BE2C (cell line): ENCODE measurements at regions not wholly inside any gene's neighbourhood (a gene's known extent, or its start where the extent isn't known, plus 50 kb on each side); places are given as distances from the start of the nearest gene placed in this dataset.
"Not testable (repeated sequence)": the region's sequence is repeated elsewhere in the genome, so short reads cannot be mapped to it uniquely, and the experiment has no call there.

Source experiments
- DNase-seq: peaks from one replicate; pipeline ENCODE4 v3.0.0-alpha.2; 2020
- H3K27me3 ChIP-seq: fragments of 250-450 bp; sonication (Bioruptor Pico); 2 replicates; pipeline ENCODE4 v1.5.1; 2020; ENCODE audit warnings: mild to moderate bottlenecking
- H3K36me3 ChIP-seq: fragments of 250-450 bp; sonication (Bioruptor Pico); 2 replicates; pipeline ENCODE4 v1.5.1; 2020; ENCODE audit warnings: mild to moderate bottlenecking
- H3K4me1 ChIP-seq: fragments of 250-450 bp; sonication (Bioruptor Pico); 2 replicates; pipeline ENCODE4 v1.5.1; 2020
- H3K4me3 ChIP-seq: 2 replicates; pipeline ENCODE4 v1.5.1; 2011; ENCODE audit warnings: low read depth, low read length
- H3K9me3 ChIP-seq: fragments of 250-450 bp; sonication (Bioruptor Pico); 2 replicates; pipeline ENCODE4 v1.5.1; 2020
- TF ChIP-seq, protein P1 (sequence below): IDR thresholded peaks from 2 replicates; pipeline ENCODE4 v1.5.1; 2012; ENCODE audit warnings: mild to moderate bottlenecking, low read depth, low read length

DNA sequence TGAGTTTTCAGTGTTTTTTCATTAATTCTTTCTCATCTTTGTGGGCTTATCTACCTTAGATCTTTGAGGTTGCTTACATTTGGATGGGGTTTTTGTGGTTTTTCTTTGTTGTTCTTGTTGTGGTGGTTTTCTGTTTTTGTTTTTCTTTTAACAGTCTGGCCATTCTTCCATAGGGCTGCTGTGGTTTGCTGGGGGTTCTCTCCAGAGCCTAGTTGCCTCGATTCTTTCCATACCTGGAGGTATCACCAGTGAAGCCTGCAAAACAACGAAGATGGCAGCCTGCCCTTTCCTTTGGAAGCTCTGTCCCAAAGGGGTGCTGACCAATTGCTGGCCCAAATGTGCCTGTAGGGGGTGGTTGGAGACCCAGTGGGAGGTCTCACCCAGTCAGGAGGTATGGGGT, 168.6 kb upstream of the CLNK start:
- no peaks in the 10 kb centered on the region; the same call in none of the 2 replicates for H3K9me3 ChIP-seq
- TF ChIP-seq, protein P1, sequence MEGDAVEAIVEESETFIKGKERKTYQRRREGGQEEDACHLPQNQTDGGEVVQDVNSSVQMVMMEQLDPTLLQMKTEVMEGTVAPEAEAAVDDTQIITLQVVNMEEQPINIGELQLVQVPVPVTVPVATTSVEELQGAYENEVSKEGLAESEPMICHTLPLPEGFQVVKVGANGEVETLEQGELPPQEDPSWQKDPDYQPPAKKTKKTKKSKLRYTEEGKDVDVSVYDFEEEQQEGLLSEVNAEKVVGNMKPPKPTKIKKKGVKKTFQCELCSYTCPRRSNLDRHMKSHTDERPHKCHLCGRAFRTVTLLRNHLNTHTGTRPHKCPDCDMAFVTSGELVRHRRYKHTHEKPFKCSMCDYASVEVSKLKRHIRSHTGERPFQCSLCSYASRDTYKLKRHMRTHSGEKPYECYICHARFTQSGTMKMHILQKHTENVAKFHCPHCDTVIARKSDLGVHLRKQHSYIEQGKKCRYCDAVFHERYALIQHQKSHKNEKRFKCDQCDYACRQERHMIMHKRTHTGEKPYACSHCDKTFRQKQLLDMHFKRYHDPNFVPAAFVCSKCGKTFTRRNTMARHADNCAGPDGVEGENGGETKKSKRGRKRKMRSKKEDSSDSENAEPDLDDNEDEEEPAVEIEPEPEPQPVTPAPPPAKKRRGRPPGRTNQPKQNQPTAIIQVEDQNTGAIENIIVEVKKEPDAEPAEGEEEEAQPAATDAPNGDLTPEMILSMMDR: no peak
- H3K4me1 ChIP-seq: no peaks in the 10 kb centered on the region
- H3K36me3 ChIP-seq: no peaks in the 10 kb centered on the region
- DNase-seq: no peak
- no peak overlapping the region for H3K4me3 ChIP-seq
- H3K27me3 ChIP-seq: no peaks in the 10 kb centered on the region

DNA sequence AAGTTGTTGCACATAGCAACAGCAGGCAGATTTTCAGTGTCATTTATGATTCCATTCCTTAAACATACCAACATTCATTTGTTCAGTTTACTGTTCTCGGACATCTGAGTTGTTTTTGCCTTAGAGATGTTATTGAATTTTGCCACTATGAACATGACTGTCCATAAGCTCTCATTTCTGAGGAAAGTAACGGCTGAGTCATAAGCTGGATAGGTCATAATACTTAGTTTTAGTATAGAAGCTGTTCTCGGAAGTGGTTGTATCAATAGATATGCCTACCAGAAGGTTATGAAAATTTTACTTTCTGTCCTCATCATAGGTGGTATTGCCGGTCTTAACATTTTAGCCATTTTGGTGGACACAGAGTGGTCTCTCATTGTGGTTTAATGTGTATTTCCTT, 157.1 kb upstream of the CLNK start:
- H3K4me3 ChIP-seq: no peak overlapping the region
- no peak for DNase-seq
- H3K9me3 ChIP-seq: no peaks in the 10 kb centered on the region
- TF ChIP-seq, protein P1: no peak
- H3K36me3 ChIP-seq: no peaks in the 10 kb centered on the region
- no peaks in the 10 kb centered on the region for H3K27me3 ChIP-seq
- H3K4me1 ChIP-seq: no peaks in the 10 kb centered on the region

DNA sequence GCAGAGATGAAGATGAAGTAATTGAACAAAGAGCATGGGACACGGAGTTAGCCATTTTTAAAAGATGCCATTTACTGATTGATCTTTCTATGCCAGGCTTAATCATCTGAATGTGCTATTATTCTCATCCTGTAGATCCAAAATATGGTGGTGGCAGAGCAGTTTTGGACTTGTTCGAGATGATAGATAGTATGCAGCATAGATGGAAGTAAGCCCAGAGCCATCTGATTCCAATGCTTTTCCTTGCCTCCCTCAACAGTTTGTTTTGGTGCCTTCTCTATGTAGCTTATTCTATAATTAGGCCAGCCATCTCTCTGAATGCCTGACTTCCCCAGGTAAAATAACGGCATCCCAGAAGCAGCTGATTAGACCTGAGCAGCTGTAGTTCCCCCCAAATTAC, 152.6 kb upstream of the CLNK start:
- no peaks in the 10 kb centered on the region for H3K36me3 ChIP-seq
- no peaks in the 10 kb centered on the region; the same call in none of the 2 replicates for H3K9me3 ChIP-seq
- H3K4me1 ChIP-seq: no peaks in the 10 kb centered on the region
- H3K4me3 ChIP-seq: no peak overlapping the region
- no peaks in the 10 kb centered on the region for H3K27me3 ChIP-seq
- DNase-seq: no peak
- TF ChIP-seq, protein P1: no peak

DNA sequence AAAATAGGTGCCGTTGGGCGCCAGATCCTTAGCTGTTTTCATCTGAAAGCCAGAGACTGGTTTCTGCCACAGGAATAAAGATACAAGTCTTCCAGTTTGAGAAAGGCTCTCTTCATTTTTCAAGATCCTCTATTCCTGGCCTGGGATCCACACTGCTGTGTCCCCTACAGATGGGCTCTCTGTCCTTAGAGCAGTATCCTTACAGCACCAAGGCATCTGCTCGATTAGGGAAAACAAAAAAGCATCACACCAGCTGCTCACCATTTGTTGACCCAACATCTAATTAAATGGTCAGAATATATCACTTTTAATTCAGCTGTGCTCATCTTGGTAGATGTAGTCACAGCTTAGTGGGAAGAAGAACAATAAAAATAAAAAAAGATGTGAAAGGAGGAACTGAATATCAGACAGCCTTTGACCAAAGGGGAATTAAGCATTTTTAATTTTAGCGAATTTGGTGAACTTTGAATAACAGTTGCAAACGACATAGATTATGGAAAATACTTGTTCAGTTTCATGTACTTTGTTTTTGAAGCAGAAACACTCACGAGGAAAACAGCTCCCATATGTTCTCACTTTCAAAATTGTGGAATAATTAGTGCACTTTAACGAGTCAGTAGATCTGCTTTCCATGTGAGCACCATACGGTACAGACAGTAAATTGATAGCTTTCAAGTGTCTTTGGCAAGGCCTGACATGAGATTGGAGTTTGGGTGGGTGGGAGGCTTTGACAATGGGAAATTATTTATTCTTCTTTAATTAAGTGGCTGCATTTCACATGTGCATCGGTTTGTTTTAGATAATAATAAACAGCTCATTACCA, 148.4 kb upstream of the CLNK start:
- Histone ChIP-seq H3K27me3 (no peaks in the 10 kb centered on the region), H3K9me3 (no peaks in the 10 kb centered on the region; the same call in none of the 2 replicates), H3K36me3 (no peaks in the 10 kb centered on the region), H3K4me3 (no peak overlapping the region), H3K4me1 (no peaks in the 10 kb centered on the region)
- TF ChIP-seq, protein P1: no peak
- no peak for DNase-seq

DNA sequence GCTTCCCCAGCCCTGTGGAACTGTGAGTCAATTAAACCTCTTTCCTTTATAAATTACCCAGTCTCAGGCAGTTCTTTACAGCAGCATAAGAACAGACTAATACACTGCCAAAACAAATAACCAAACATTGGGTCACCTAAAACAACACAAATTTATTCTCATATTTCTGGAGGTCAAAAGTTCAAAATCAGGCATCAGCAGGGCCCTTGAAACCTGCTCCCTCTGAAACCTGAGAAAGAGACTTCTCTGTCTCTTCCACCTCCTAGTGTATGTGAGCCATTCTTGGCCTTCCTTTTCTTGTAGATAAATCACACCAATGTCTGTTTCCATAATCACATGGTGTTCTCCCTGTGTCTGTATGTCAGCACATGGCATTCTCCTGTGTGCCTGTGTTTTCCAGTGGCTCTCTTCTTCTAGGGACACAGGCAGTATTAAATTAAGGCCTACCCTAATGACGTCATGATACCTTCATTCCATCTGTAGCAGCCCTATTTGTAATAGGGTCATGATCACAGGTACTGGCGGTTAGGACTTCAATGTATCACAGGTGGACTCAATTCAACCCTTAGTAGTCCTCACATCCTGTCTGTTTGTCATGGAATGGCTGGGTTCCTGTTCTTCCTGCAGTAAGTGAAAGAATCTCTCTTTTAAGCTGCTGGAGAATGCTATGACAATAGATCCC, 147.3 kb upstream of the CLNK start:
- H3K9me3 ChIP-seq: no peaks in the 10 kb centered on the region; the same call in none of the 2 replicates
- no peaks in the 10 kb centered on the region for H3K4me1 ChIP-seq
- H3K36me3 ChIP-seq: no peaks in the 10 kb centered on the region
- H3K27me3 ChIP-seq: no peaks in the 10 kb centered on the region
- TF ChIP-seq, protein P1: no peak
- no peak for DNase-seq
- no peak overlapping the region for H3K4me3 ChIP-seq

DNA sequence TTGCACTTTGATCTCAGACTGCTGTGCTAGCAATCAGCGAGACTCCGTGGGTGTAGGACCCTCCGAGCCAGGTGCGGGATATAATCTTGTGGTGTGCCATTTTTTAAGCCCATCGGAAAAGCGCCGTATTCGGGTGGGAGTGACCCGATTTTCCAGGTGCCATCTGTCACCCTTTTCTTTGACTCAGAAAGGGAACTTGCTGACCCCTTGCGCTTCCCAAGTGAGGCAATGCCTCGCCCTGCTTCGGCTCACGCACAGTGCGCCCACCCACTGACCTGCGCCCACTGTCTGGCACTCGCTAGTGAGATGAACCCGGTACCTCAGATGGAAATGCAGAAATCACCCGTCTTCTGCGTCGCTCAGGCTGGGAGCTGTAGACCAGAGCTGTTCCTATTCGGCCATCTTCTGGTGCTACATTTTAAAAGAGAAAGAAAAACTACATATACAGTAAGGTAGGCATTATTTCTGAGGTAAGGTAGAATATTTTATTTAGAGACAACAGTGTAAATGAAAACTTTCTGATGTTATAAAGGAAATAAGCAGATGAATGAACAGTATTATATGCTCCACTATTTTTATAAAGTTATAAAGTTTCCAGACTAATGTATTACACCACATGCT, 144.5 kb upstream of the CLNK start:
- not testable (repeated sequence) for H3K36me3 ChIP-seq, H3K9me3 ChIP-seq, DNase-seq, H3K4me3 ChIP-seq, H3K4me1 ChIP-seq, H3K27me3 ChIP-seq
